ENCODE measurements at regions not wholly inside any gene's neighbourhood (a gene's known extent, or its start where the extent isn't known, plus 50 kb on each side); places are given as distances from the start of the nearest gene placed in this dataset.

DNA sequence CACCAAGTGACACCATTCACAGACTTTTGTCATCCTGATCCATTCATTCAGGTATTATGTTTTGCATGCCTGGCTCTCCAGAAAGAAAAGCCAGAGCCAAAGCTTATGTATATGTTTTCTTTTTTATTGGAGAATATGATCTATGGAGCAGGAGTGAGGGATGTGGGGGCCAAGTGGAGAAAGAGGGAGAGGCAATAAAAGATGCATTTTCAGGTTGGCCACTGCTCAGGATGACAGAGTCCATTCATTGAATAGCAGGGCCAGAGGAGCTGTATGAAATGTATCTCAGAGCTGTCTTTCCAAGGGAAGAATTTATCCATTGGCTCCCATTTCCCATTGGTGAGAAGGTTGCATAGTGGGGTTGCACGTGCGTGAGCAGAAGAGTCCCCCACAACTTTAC is 416.1 kb downstream of the ATP23 start:
- no peak for DNase-seq (ENCODE audit: low read depth, low spot score)
- Histone ChIP-seq H3K9me3 (ENCODE audit: insufficient read depth, low read length) (no peaks in the 10 kb centered on the region), H3K9ac (ENCODE audit: insufficient read length, low read depth) (no peak overlapping the region), H3K4me1 (ENCODE audit: insufficient read depth, insufficient read length) (no peaks in the 10 kb centered on the region), H3K27me3 (ENCODE audit: insufficient read depth, insufficient read length) (no peaks in the 10 kb centered on the region), H3K36me3 (ENCODE audit: insufficient read depth, insufficient read length, low read length) (no peaks in the 10 kb centered on the region), H3K4me3 (ENCODE audit: insufficient read length, low read depth) (no peak overlapping the region)
- no peak for TF ChIP-seq YY1 (IDR thresholded peaks at IDR 0.05; ENCODE audit: insufficient read depth, insufficient read length)
- TF ChIP-seq SUZ12 (IDR thresholded peaks at IDR 0.05; ENCODE audit: extremely low read depth, insufficient read depth, insufficient read length) = no peak
- TF ChIP-seq ZNF274 (IDR thresholded peaks at IDR 0.05; ENCODE audit: low read depth, low read length) = no peak

DNA sequence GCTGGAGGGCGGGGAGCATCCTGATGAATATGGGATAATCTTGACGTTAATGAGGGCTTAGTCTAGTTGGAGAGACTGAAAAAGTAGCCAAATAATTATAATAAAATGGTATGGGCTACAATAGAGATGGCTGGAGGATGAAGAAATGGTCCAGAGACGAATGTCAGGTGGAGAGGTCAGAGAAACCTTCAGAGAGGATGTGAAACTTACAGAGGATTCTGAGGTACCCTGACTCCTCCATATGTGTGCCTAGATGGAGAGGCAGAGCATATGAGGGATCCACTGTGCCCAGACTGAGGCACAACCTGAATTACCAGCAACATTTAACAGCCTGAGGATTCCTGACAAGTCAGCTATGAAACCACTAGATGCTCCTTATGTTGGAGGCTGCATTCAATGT is 417.0 kb downstream of the ATP23 start:
- TF ChIP-seq SUZ12 (IDR thresholded peaks at IDR 0.05; ENCODE audit: extremely low read depth, insufficient read depth, insufficient read length) = no peak
- TF ChIP-seq ZNF274 (IDR thresholded peaks at IDR 0.05; ENCODE audit: low read depth, low read length) = no peak
- TF ChIP-seq YY1 (IDR thresholded peaks at IDR 0.05; ENCODE audit: insufficient read depth, insufficient read length) = no peak
- DNase-seq (ENCODE audit: low read depth, low spot score) = no peak
- Histone ChIP-seq H3K9me3 (ENCODE audit: insufficient read depth, low read length) (no peaks in the 10 kb centered on the region), H3K4me3 (ENCODE audit: insufficient read length, low read depth) (no peak overlapping the region), H3K27me3 (ENCODE audit: insufficient read depth, insufficient read length) (no peaks in the 10 kb centered on the region), H3K9ac (ENCODE audit: insufficient read length, low read depth) (no peak overlapping the region), H3K4me1 (ENCODE audit: insufficient read depth, insufficient read length) (no peaks in the 10 kb centered on the region), H3K36me3 (ENCODE audit: insufficient read depth, insufficient read length, low read length) (no peaks in the 10 kb centered on the region)

DNA sequence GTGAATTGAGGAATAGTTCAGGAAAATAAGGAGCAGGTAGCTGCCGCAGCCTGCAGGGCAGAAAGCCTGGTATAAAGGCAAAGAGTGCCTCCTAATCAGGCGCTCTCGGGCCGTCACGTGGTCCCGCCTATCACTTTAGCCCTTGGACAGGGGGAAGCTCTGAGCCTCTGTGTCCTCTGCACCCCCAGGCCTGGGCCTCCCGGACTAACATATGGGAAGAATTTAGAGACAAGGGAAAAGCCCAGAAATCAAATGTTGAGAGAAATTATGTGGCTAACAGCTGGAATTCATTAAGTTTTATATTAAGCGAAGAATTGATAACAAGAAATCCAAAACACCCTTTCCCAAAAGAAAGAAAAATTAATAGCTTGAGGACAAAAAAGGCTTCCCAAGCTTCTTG is 417.7 kb downstream of the ATP23 start:
- no peak for DNase-seq (ENCODE audit: low read depth, low spot score)
- no peaks in the 10 kb centered on the region for H3K4me1 ChIP-seq (ENCODE audit: insufficient read depth, insufficient read length)
- TF ChIP-seq SUZ12 (IDR thresholded peaks at IDR 0.05; ENCODE audit: extremely low read depth, insufficient read depth, insufficient read length) (no peak), YY1 (IDR thresholded peaks at IDR 0.05; ENCODE audit: insufficient read depth, insufficient read length) (no peak), ZNF274 (IDR thresholded peaks at IDR 0.05; ENCODE audit: low read depth, low read length) (no peak)
- no peaks in the 10 kb centered on the region for H3K36me3 ChIP-seq (ENCODE audit: insufficient read depth, insufficient read length, low read length)
- H3K9ac ChIP-seq (ENCODE audit: insufficient read length, low read depth) = no peak overlapping the region
- H3K9me3 ChIP-seq (ENCODE audit: insufficient read depth, low read length) = no peaks in the 10 kb centered on the region
- no peaks in the 10 kb centered on the region for H3K27me3 ChIP-seq (ENCODE audit: insufficient read depth, insufficient read length)
- no peak overlapping the region for H3K4me3 ChIP-seq (ENCODE audit: insufficient read length, low read depth)

DNA sequence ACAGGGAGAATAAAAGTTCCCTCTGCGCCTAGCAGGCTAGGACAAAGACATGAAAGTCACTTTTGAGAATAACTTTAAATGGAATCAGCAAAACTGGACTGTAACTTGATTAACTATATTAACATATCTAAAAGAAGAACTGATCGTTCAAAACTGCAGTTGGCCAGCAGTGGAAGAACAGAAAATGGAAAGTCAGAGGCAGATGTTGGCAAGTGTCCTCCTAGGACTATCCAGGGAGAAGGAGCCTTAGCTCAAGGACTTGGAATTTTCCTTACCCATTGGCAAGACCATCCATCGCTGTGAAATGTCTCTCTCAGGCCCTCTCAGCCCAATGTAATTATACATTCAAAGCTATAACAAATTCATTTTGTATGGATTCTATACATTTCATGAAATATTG is 419.7 kb downstream of the ATP23 start:
- H3K36me3 ChIP-seq (ENCODE audit: insufficient read depth, insufficient read length, low read length) = no peaks in the 10 kb centered on the region
- no peaks in the 10 kb centered on the region for H3K4me1 ChIP-seq (ENCODE audit: insufficient read depth, insufficient read length)
- no peak overlapping the region for H3K9ac ChIP-seq (ENCODE audit: insufficient read length, low read depth)
- H3K9me3 ChIP-seq (ENCODE audit: insufficient read depth, low read length) = no peaks in the 10 kb centered on the region
- no peak for DNase-seq (ENCODE audit: low read depth, low spot score)
- H3K4me3 ChIP-seq (ENCODE audit: insufficient read length, low read depth) = no peak overlapping the region
- TF ChIP-seq ZNF274 (IDR thresholded peaks at IDR 0.05; ENCODE audit: low read depth, low read length) = no peak
- no peak for TF ChIP-seq SUZ12 (IDR thresholded peaks at IDR 0.05; ENCODE audit: extremely low read depth, insufficient read depth, insufficient read length)
- TF ChIP-seq YY1 (IDR thresholded peaks at IDR 0.05; ENCODE audit: insufficient read depth, insufficient read length) = no peak
- no peaks in the 10 kb centered on the region for H3K27me3 ChIP-seq (ENCODE audit: insufficient read depth, insufficient read length)

DNA sequence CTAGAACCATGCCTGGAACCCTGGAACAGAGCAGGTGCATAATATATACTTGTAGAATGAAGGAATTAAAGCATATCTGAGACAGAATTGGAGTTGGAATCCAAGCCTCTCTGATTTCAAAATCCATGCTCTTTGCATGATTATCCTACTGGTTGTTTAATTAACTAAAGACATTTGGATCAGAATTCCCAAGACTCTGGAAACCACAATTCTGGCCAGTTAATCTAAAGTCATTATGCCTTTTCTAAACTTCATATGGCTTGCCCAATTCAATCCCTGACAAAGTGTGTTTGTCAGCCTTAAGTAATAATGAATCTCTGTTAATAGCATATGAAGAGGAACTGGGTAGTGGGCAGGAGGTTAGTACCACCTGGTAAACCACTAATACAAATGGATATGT is 422.6 kb downstream of the ATP23 start:
- Histone ChIP-seq H3K4me3 (ENCODE audit: insufficient read length, low read depth) (no peak overlapping the region), H3K9me3 (ENCODE audit: insufficient read depth, low read length) (no peaks in the 10 kb centered on the region), H3K9ac (ENCODE audit: insufficient read length, low read depth) (no peak overlapping the region), H3K27me3 (ENCODE audit: insufficient read depth, insufficient read length) (no peaks in the 10 kb centered on the region), H3K4me1 (ENCODE audit: insufficient read depth, insufficient read length) (no peaks in the 10 kb centered on the region), H3K36me3 (ENCODE audit: insufficient read depth, insufficient read length, low read length) (no peaks in the 10 kb centered on the region)
- DNase-seq (ENCODE audit: low read depth, low spot score) = no peak
- no peak for TF ChIP-seq ZNF274 (IDR thresholded peaks at IDR 0.05; ENCODE audit: low read depth, low read length)
- TF ChIP-seq SUZ12 (IDR thresholded peaks at IDR 0.05; ENCODE audit: extremely low read depth, insufficient read depth, insufficient read length) = no peak
- no peak for TF ChIP-seq YY1 (IDR thresholded peaks at IDR 0.05; ENCODE audit: insufficient read depth, insufficient read length)

DNA sequence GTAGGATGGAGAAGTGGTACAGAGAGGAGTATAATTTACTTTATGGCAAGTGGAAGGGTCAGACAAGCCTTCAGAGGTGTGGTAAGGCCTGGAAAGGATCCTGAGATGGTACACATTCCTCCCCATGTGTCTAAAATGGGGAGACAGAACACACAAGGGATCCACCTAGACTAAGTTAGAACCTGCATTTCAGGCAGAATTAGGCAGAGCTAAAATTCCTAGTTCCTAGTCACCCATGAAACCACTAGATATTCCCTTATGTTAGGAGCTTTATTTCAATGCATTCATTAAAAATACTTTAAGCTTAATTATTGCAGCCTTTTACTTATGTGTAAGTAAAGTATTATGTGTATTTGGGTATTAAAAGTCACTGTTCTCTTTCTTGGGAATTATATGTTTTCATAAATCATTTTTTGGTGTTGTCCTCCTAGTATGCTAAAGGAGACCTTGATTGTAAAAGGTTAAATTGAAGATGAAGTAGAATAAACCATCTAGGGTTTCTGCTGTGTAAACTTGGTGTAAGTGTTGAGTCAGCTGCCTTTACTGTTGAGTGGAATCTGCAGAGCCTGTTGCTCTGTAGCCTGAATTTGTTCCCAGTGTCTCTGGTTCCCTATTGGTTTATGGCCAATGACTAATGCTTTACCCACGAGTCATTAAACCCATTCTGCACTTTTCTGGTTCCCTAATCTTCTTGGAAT is 423.2 kb downstream of the ATP23 start:
- DNase-seq (ENCODE audit: low read depth, low spot score) = no peak
- H3K27me3 ChIP-seq (ENCODE audit: insufficient read depth, insufficient read length) = no peaks in the 10 kb centered on the region
- no peaks in the 10 kb centered on the region for H3K36me3 ChIP-seq (ENCODE audit: insufficient read depth, insufficient read length, low read length)
- no peak for TF ChIP-seq SUZ12 (IDR thresholded peaks at IDR 0.05; ENCODE audit: extremely low read depth, insufficient read depth, insufficient read length)
- TF ChIP-seq ZNF274 (IDR thresholded peaks at IDR 0.05; ENCODE audit: low read depth, low read length) = no peak
- TF ChIP-seq YY1 (IDR thresholded peaks at IDR 0.05; ENCODE audit: insufficient read depth, insufficient read length) = no peak
- no peak overlapping the region for H3K4me3 ChIP-seq (ENCODE audit: insufficient read length, low read depth)
- H3K9me3 ChIP-seq (ENCODE audit: insufficient read depth, low read length) = no peaks in the 10 kb centered on the region
- H3K9ac ChIP-seq (ENCODE audit: insufficient read length, low read depth) = no peak overlapping the region
- H3K4me1 ChIP-seq (ENCODE audit: insufficient read depth, insufficient read length) = no peaks in the 10 kb centered on the region

DNA sequence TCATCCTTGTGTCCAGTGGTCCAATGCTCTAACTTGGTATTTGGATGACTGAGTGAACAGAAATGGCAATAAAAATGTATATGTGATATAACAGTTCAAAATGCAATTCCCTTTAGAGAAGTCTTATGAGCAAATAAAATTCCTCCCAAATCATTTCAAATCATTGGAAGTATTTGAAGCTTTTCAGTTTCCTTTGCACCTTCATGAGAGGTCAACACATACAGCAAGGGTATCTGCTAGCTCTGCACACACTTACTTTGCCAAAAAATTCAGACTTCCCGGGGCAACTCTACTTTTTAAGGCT is 423.7 kb downstream of the ATP23 start:
- Histone ChIP-seq H3K36me3 (ENCODE audit: insufficient read depth, insufficient read length, low read length) (no peaks in the 10 kb centered on the region), H3K9me3 (ENCODE audit: insufficient read depth, low read length) (no peaks in the 10 kb centered on the region), H3K4me1 (ENCODE audit: insufficient read depth, insufficient read length) (no peaks in the 10 kb centered on the region), H3K4me3 (ENCODE audit: insufficient read length, low read depth) (no peak overlapping the region), H3K9ac (ENCODE audit: insufficient read length, low read depth) (no peak overlapping the region), H3K27me3 (ENCODE audit: insufficient read depth, insufficient read length) (no peaks in the 10 kb centered on the region)
- no peak for DNase-seq (ENCODE audit: low read depth, low spot score)
- TF ChIP-seq YY1 (IDR thresholded peaks at IDR 0.05; ENCODE audit: insufficient read depth, insufficient read length) (no peak), ZNF274 (IDR thresholded peaks at IDR 0.05; ENCODE audit: low read depth, low read length) (no peak), SUZ12 (IDR thresholded peaks at IDR 0.05; ENCODE audit: extremely low read depth, insufficient read depth, insufficient read length) (no peak)
